Posterior cingulate gyrus (tissue), 11 donors: ENCODE measurements at regions not wholly inside any gene's neighbourhood (a gene's known extent, or its start where the extent isn't known, plus 50 kb on each side); places are given as distances from the start of the nearest gene placed in this dataset.

ENCODE experiments used
- DNase-seq, 10 donors: peaks; one replicate each; pipeline versions ENCODE4 v3.0.0 to v3.0.0-alpha.2; 2020 to 2021; ENCODE audit warnings: mixed read lengths in 3 of 10
- intact Hi-C: fragments of 100-400 bp; cut with DNase I; formaldehyde crosslinking; loops from one replicate; pipeline ENCODE4 v1.15.1; 2023

GRCh38 chr13:24100188-24100587, 60.3 kb upstream of the SPATA13 start:
- DNase-seq: no peak
- intact Hi-C loops: no loop called here

GRCh38 chr13:24103782-24104372, 56.6 kb upstream of the SPATA13 start:
- no peak for DNase-seq
- intact Hi-C loops: no loop called here

GRCh38 chr13:24104723-24105122, 55.8 kb upstream of the SPATA13 start:
- intact Hi-C loops: no loop called here
- no peak for DNase-seq

GRCh38 chr13:24106429-24106828, 54.1 kb upstream of the SPATA13 start:
- DNase-seq: peak in 6 of 10 donors; percentile 23 to 89 (median 44)
- intact Hi-C loops: no loop called here

GRCh38 chr13:24107955-24108614, 52.4 kb upstream of the SPATA13 start:
- intact Hi-C loops: no loop called here
- DNase-seq: no peak

- intact Hi-C loops: no loop called here
Observed at GRCh38 chr13:24108615-24108965, 51.9 kb upstream of the SPATA13 start.

GRCh38 chr13:24110011-24110410, 50.5 kb upstream of the SPATA13 start:
- intact Hi-C loops: loop anchor here (10.0 kb wide), 1 partner anchor 45 kb away; no protein-coding TSS in a partner anchor
- DNase-seq: peak in 1 of 10 donors; percentile 35

More at GRCh38 chr13:24108615-24108965, 51.9 kb upstream of the SPATA13 start:
- no peak for DNase-seq
